Spleen (tissue), 11 donors: ENCODE measurements at regions not wholly inside any gene's neighbourhood (a gene's known extent, or its start where the extent isn't known, plus 50 kb on each side); places are given as distances from the start of the nearest gene placed in this dataset.
A peak's percentile ranks its signal among the peaks of the same experiment; 100 is the strongest.

Experiments used
- DNase-seq: peaks from one replicate; pipeline ENCODE4 v3.0.0-alpha.2; 2020
- H3K27ac ChIP-seq, 8 donors: fragments of 200-600 bp; sonication (generic) in 7 of 8; 1 replicate in 4 of 8; 2 replicates in 4 of 8; pipeline versions ENCODE4 v1.5.0 to v1.8.0; 2016 to 2021; ENCODE audit warnings: inconsistent platforms in 4 of 8, mild to moderate bottlenecking in 4 of 8, moderate library complexity in 1 of 8
- H3K27me3 ChIP-seq, 7 donors: fragments of 200-600 bp; sonication (generic) in 6 of 7; replicated peaks in 1 of 7; 1 replicate in 4 of 7; 2 replicates in 3 of 7; pipeline versions ENCODE4 v1.5.0 to v1.8.0; 2016 to 2021; ENCODE audit warnings: inconsistent platforms in 3 of 7, mild to moderate bottlenecking in 1 of 7
- H3K36me3 ChIP-seq, 6 donors: fragments of 200-600 bp; sonication (generic) in 5 of 6; 1 replicate in 4 of 6; 2 replicates in 2 of 6; pipeline versions ENCODE4 v1.5.0 to v1.8.0; 2016 to 2021; ENCODE audit warnings: inconsistent platforms in 2 of 6
- H3K4me1 ChIP-seq, 6 donors: fragments of 200-600 bp; sonication (generic) in 5 of 6; 1 replicate in 3 of 6; 2 replicates in 3 of 6; pipeline versions ENCODE4 v1.5.0 to v1.8.0; 2016 to 2021; ENCODE audit warnings: inconsistent platforms in 3 of 6
- H3K4me3 ChIP-seq, 8 donors: fragments of 200-600 bp; sonication (generic) in 7 of 8; 1 replicate in 4 of 8; 2 replicates in 4 of 8; pipeline versions ENCODE4 v1.5.0 to v1.8.0; 2016 to 2021; ENCODE audit warnings: inconsistent platforms in 4 of 8, mild to moderate bottlenecking in 4 of 8, moderate library complexity in 2 of 8
- H3K9me3 ChIP-seq, 8 donors: fragments of 200-600 bp; sonication (generic) in 7 of 8; 1 replicate in 4 of 8; 2 replicates in 4 of 8; pipeline versions ENCODE4 v1.5.0 to v1.8.0; 2016 to 2021; ENCODE audit warnings: inconsistent platforms in 4 of 8
- CTCF ChIP-seq, 11 experiments: fragments of 200-600 bp in 7 of 11; fragments of 450-650 bp in 4 of 11; sonication (generic) in 4 of 11; IDR thresholded peaks in 8 of 11; conservative IDR thresholded peaks in 3 of 11; 1 replicate in 7 of 11; 2 replicates in 4 of 11; pipeline versions ENCODE4 v1.4.0 to v1.8.0; 2016 to 2021; ENCODE audit warnings: antibody characterized with exemption in 11 of 11, inconsistent platforms in 4 of 11, mild to moderate bottlenecking in 1 of 11
- POLR2A ChIP-seq, 3 donors: fragments of 450-650 bp; IDR thresholded peaks; one replicate each; pipeline ENCODE4 v1.5.1; 2017; ENCODE audit warnings: antibody characterized with exemption in 3 of 3, mild to moderate bottlenecking in 1 of 3
- POLR2AphosphoS5 ChIP-seq, 3 donors: sonication (generic); formaldehyde crosslinking; IDR thresholded peaks; one replicate each; pipeline ENCODE4 v1.5.1; 2017; ENCODE audit warnings: antibody characterized with exemption in 3 of 3
- WGBS, 5 donors: extraction: QIAGEN DNeasy Blood & Tissue Kit in 3 of 5; methylation state at CpG; one replicate each; pipeline versions ENCODE4 v1.1.5 to v1.1.7; 2013 to 2018; 5-methylcytosine and 5-hydroxymethylcytosine counted together
- intact Hi-C: fragments of 100-400 bp; cut with DNase I; formaldehyde crosslinking; loops from one replicate; pipeline ENCODE4 v1.15.0; 2023; ENCODE audit warnings: low total_unique reads
- donor health status: healthy with polysubstance abuse.
- donor health status: DM: no; HTN: no; CAD: no; lungs with moderate emphysema.
- donor health status: DM: no; HTN: no; CAD: no.
- donor health status: Bipolar disorder and iron deficiency.
- donor health status: healthy.
- donor health status: DM: no; HTN: no; CAD: no.
- donor health status: DM: yes; HTN: yes; CAD: no.

GRCh38 chr12:131279281-131279921, 325.7 kb downstream of the ADGRD1 start:
- TF ChIP-seq CTCF (IDR thresholded peaks at IDR 0.05 in 8 of 11, conservative IDR thresholded peaks at IDR 0.05 in 3 of 11) (no peak), POLR2AphosphoS5 (IDR thresholded peaks at IDR 0.05) (no peak), POLR2A (IDR thresholded peaks at IDR 0.05) (no peak)
- peaks cover 0 to 3% (median 0%) of the 10 kb centered on the region in 7 donors for H3K27me3 ChIP-seq
- peak; percentile 48 for DNase-seq
- no peak overlapping the region for H3K27ac ChIP-seq
- H3K9me3 ChIP-seq = no peaks in the 10 kb centered on the region
- no peaks in the 10 kb centered on the region for H3K36me3 ChIP-seq
- H3K4me3 ChIP-seq = no peak overlapping the region
- 64 to 89% (median 76%) methylated on average over 3 to 13 of the region's 13 CpGs for WGBS, 5 donors
- intact Hi-C loops = no loop called here
- H3K4me1 ChIP-seq = no peaks in the 10 kb centered on the region

- DNase-seq = peak; percentile 60
- no peaks in the 10 kb centered on the region for H3K9me3 ChIP-seq
- intact Hi-C loops = no loop called here
- no peak for TF ChIP-seq POLR2A (IDR thresholded peaks at IDR 0.05)
- TF ChIP-seq POLR2AphosphoS5 (IDR thresholded peaks at IDR 0.05) = no peak
- no peak for TF ChIP-seq CTCF (IDR thresholded peaks at IDR 0.05 in 8 of 11, conservative IDR thresholded peaks at IDR 0.05 in 3 of 11)
- H3K27ac ChIP-seq = no peak overlapping the region
- WGBS, 5 donors = 67 to 83% (median 83%) methylated on average over 7 to 9 of the region's 9 CpGs
- no peaks in the 10 kb centered on the region for H3K4me1 ChIP-seq
- peaks cover 0 to 3% (median 0%) of the 10 kb centered on the region in 7 donors for H3K27me3 ChIP-seq
- H3K4me3 ChIP-seq = no peak overlapping the region
- H3K36me3 ChIP-seq = no peaks in the 10 kb centered on the region
Measured at GRCh38 chr12:131280426-131280825, 326.7 kb downstream of the ADGRD1 start.

- Histone ChIP-seq H3K36me3 (no peaks in the 10 kb centered on the region), H3K4me3 (no peak overlapping the region), H3K27ac (no peak overlapping the region), H3K4me1 (no peaks in the 10 kb centered on the region), H3K27me3 (no peaks in the 10 kb centered on the region), H3K9me3 (no peaks in the 10 kb centered on the region)
- TF ChIP-seq POLR2AphosphoS5 (IDR thresholded peaks at IDR 0.05) (no peak), CTCF (IDR thresholded peaks at IDR 0.05 in 8 of 11, conservative IDR thresholded peaks at IDR 0.05 in 3 of 11) (no peak), POLR2A (IDR thresholded peaks at IDR 0.05) (no peak)
- intact Hi-C loops = no loop called here
- DNase-seq = peak; percentile 47
- WGBS, 5 donors = 81 to 94% (median 86%) methylated on average over 4 to 11 of the region's 11 CpGs
Measured at GRCh38 chr12:131281016-131281415, 327.3 kb downstream of the ADGRD1 start.

- Histone ChIP-seq H3K9me3 (no peaks in the 10 kb centered on the region), H3K4me3 (no peak overlapping the region), H3K4me1 (no peaks in the 10 kb centered on the region), H3K27me3 (peaks cover 0 to 4% (median 0%) of the 10 kb centered on the region in 7 donors), H3K36me3 (no peaks in the 10 kb centered on the region), H3K27ac (no peak overlapping the region)
- DNase-seq = peak; percentile 57
- no peak for TF ChIP-seq POLR2AphosphoS5 (IDR thresholded peaks at IDR 0.05)
- no peak for TF ChIP-seq CTCF (IDR thresholded peaks at IDR 0.05 in 8 of 11, conservative IDR thresholded peaks at IDR 0.05 in 3 of 11)
- no peak for TF ChIP-seq POLR2A (IDR thresholded peaks at IDR 0.05)
- 83 to 92% (median 91%) methylated on average over 15 to 33 of the region's 33 CpGs for WGBS, 5 donors
- intact Hi-C loops = no loop called here
Measured at GRCh38 chr12:131282292-131283080, 328.8 kb downstream of the ADGRD1 start.
